Aorta (tissue), 5 donors: ENCODE measurements at regions not wholly inside any gene's neighbourhood (a gene's known extent, or its start where the extent isn't known, plus 50 kb on each side); places are given as distances from the start of the nearest gene placed in this dataset.
A peak's percentile ranks its signal among the peaks of the same experiment; 100 is the strongest.

Experiments
- ATAC-seq: fragments of 200-7000 bp; cut with Tn5 transposase; one replicate; pipeline ENCODE4 v1.9.1; 2022; ENCODE audit warnings: moderate library complexity; ENCODE audit not compliant: low FRiP score
- DNase-seq, 2 donors: peaks; one replicate each; pipeline ENCODE4 v3.0.0-alpha.2; 2020
- H3K27ac ChIP-seq, 2 donors: one replicate each; pipeline ENCODE4 v1.5.1; 2013; ENCODE audit warnings: low read length in 2 of 2, mild to moderate bottlenecking in 2 of 2, moderate library complexity in 2 of 2, control low read depth in 1 of 2, inconsistent platforms in 1 of 2, low read depth in 1 of 2
- H3K27me3 ChIP-seq, 2 donors: one replicate each; pipeline ENCODE4 v1.6.1; 2013; ENCODE audit warnings: control low read depth in 1 of 2, low read length in 1 of 2, mild to moderate bottlenecking in 1 of 2, moderate library complexity in 1 of 2; ENCODE audit not compliant: insufficient read depth in 2 of 2, control insufficient read depth in 1 of 2
- H3K36me3 ChIP-seq, 2 donors: one replicate each; pipeline ENCODE4 v1.6.1; 2013; ENCODE audit warnings: control low read depth in 1 of 2, low read length in 1 of 2, mild to moderate bottlenecking in 1 of 2; ENCODE audit not compliant: insufficient read depth in 2 of 2, control insufficient read depth in 1 of 2
- H3K4me1 ChIP-seq, 2 donors: one replicate each; pipeline ENCODE4 v1.6.1; 2013; ENCODE audit warnings: low read length in 2 of 2, control low read depth in 1 of 2, mild to moderate bottlenecking in 1 of 2, moderate library complexity in 1 of 2; ENCODE audit not compliant: insufficient read depth in 2 of 2, control insufficient read depth in 1 of 2
- H3K4me3 ChIP-seq, 2 donors: one replicate each; pipeline ENCODE4 v1.5.1; 2013; ENCODE audit warnings: low read length in 2 of 2, control low read depth in 1 of 2, mild to moderate bottlenecking in 1 of 2
- H3K9me3 ChIP-seq: one replicate; pipeline ENCODE4 v1.6.1; 2013; ENCODE audit warnings: mild to moderate bottlenecking, low read length; ENCODE audit not compliant: control insufficient read depth
- whole genome bisulfite sequencing, 2 donors: extraction: QIAGEN DNeasy Blood & Tissue Kit; methylation state at CpG; one replicate each; pipeline ENCODE4 v1.1.7; 2013; 5-methylcytosine and 5-hydroxymethylcytosine counted together
- intact Hi-C, 2 donors: fragments of 100-400 bp; cut with DNase I; formaldehyde crosslinking; loops; one replicate each; pipeline versions ENCODE4 v1.14.2 to v1.15.0; 2022
- donor health status: healthy with polysubstance abuse.
- donor health status: Bipolar disorder and iron deficiency.
- donor health status: DM: no; HTN: no; CAD: no.
- donor health status: DM: no; HTN: no; CAD: no.
- donor health status: DM: yes; HTN: yes; CAD: no.

- no peaks in the 10 kb centered on the region for H3K9me3 ChIP-seq
- H3K4me1 ChIP-seq = no peaks in the 10 kb centered on the region
- no peak overlapping the region for H3K4me3 ChIP-seq
- H3K27me3 ChIP-seq = no peaks in the 10 kb centered on the region
- no peak for DNase-seq
- H3K27ac ChIP-seq = no peak overlapping the region
- no peak for ATAC-seq
- intact Hi-C loops = no loop called here
- no peaks in the 10 kb centered on the region for H3K36me3 ChIP-seq
These were observed 101.3 kb upstream of the DPH6 start for GRCh38 chr15:35647303-35647702.

GRCh38 chr15:35648941-35649340 lies 103.0 kb upstream of the DPH6 start:
- intact Hi-C loops = no loop called here
- Histone ChIP-seq H3K27ac (no peak overlapping the region), H3K4me3 (no peak overlapping the region), H3K9me3 (no peaks in the 10 kb centered on the region), H3K4me1 (no peaks in the 10 kb centered on the region), H3K36me3 (no peaks in the 10 kb centered on the region), H3K27me3 (no peaks in the 10 kb centered on the region)
- DNase-seq (no peak), ATAC-seq (no peak)
- WGBS, 2 donors = 94 to 95% methylated on average over 5 of the region's 5 CpGs

GRCh38 chr15:35649575-35649974 lies 103.6 kb upstream of the DPH6 start:
- Histone ChIP-seq H3K27ac (no peak overlapping the region), H3K9me3 (no peaks in the 10 kb centered on the region), H3K4me1 (no peaks in the 10 kb centered on the region), H3K36me3 (no peaks in the 10 kb centered on the region), H3K27me3 (no peaks in the 10 kb centered on the region), H3K4me3 (no peak overlapping the region)
- intact Hi-C loops = no loop called here
- no peak for ATAC-seq
- no peak for DNase-seq
- WGBS, 2 donors = 93 to 96% methylated on average over 4 of the region's 4 CpGs

- intact Hi-C loops = no loop called here
- no peaks in the 10 kb centered on the region for H3K36me3 ChIP-seq
- 74 to 75% methylated on average over 3 of the region's 3 CpGs for WGBS, 2 donors
- no peaks in the 10 kb centered on the region for H3K27me3 ChIP-seq
- DNase-seq (no peak), ATAC-seq (no peak)
- no peak overlapping the region for H3K4me3 ChIP-seq
- no peaks in the 10 kb centered on the region for H3K4me1 ChIP-seq
- no peak overlapping the region for H3K27ac ChIP-seq
- no peaks in the 10 kb centered on the region for H3K9me3 ChIP-seq
These were observed 108.4 kb upstream of the DPH6 start for GRCh38 chr15:35654332-35654731.

- no peak for DNase-seq
- no peaks in the 10 kb centered on the region for H3K4me1 ChIP-seq
- H3K9me3 ChIP-seq = no peaks in the 10 kb centered on the region
- no peaks in the 10 kb centered on the region for H3K36me3 ChIP-seq
- intact Hi-C loops = no loop called here
- 25 to 30% methylated on average over 4 of the region's 4 CpGs for WGBS, 2 donors
- no peak overlapping the region for H3K27ac ChIP-seq
- H3K27me3 ChIP-seq = no peaks in the 10 kb centered on the region
- ATAC-seq = no peak
- H3K4me3 ChIP-seq = no peak overlapping the region
These were observed 111.8 kb upstream of the DPH6 start for GRCh38 chr15:35657679-35658311.

- Histone ChIP-seq H3K4me3 (no peak overlapping the region), H3K27me3 (no peaks in the 10 kb centered on the region), H3K36me3 (no peaks in the 10 kb centered on the region), H3K4me1 (peaks cover 0 to 3% of the 10 kb centered on the region in 2 donors), H3K9me3 (no peaks in the 10 kb centered on the region), H3K27ac (no peak overlapping the region)
- 66 to 72% methylated on average over 2 of the region's 2 CpGs for WGBS, 2 donors
- DNase-seq (no peak), ATAC-seq (no peak)
- intact Hi-C loops = no loop called here
These were observed 118.0 kb upstream of the DPH6 start for GRCh38 chr15:35663956-35664355.

- Histone ChIP-seq H3K4me3 (no peak overlapping the region), H3K9me3 (no peaks in the 10 kb centered on the region), H3K27me3 (no peaks in the 10 kb centered on the region), H3K27ac (peak overlapping the region; percentile 25 to 51), H3K36me3 (no peaks in the 10 kb centered on the region), H3K4me1 (peaks cover 0 to 3% of the 10 kb centered on the region in 2 donors)
- 14 to 17% methylated on average over 9 of the region's 9 CpGs for WGBS, 2 donors
- ATAC-seq = peak; percentile 61
- no peak for DNase-seq
- intact Hi-C loops = no loop called here
These were observed 120.1 kb upstream of the DPH6 start for GRCh38 chr15:35665896-35666536.

GRCh38 chr15:35667908-35668307 lies 121.9 kb upstream of the DPH6 start:
- Histone ChIP-seq H3K27ac (no peak overlapping the region), H3K27me3 (no peaks in the 10 kb centered on the region), H3K4me3 (no peak overlapping the region), H3K36me3 (no peaks in the 10 kb centered on the region), H3K4me1 (peaks cover 0 to 3% of the 10 kb centered on the region in 2 donors), H3K9me3 (no peaks in the 10 kb centered on the region)
- intact Hi-C loops = no loop called here
- no peak for DNase-seq
- WGBS, 2 donors = 24 to 43% methylated on average over 1 of the region's 1 CpG
- ATAC-seq = no peak

GRCh38 chr15:35669021-35669420 lies 123.1 kb upstream of the DPH6 start:
- H3K9me3 ChIP-seq = no peaks in the 10 kb centered on the region
- intact Hi-C loops = no loop called here
- peaks cover 0 to 3% of the 10 kb centered on the region in 2 donors for H3K4me1 ChIP-seq
- DNase-seq (no peak), ATAC-seq (no peak)
- no peaks in the 10 kb centered on the region for H3K36me3 ChIP-seq
- no peaks in the 10 kb centered on the region for H3K27me3 ChIP-seq
- 80 to 81% methylated on average over 3 of the region's 3 CpGs for WGBS, 2 donors
- no peak overlapping the region for H3K4me3 ChIP-seq
- H3K27ac ChIP-seq = no peak overlapping the region
